Fibroblast of the aortic adventitia (primary cell): ENCODE measurements at regions not wholly inside any gene's neighbourhood (a gene's known extent, or its start where the extent isn't known, plus 50 kb on each side); places are given as distances from the start of the nearest gene placed in this dataset.
"Not testable (repeated sequence)": the region's sequence is repeated elsewhere in the genome, so short reads cannot be mapped to it uniquely, and the experiment has no call there.

ENCODE experiments used
- DNase-seq: peaks from one replicate; pipeline ENCODE4 v3.0.0-alpha.2; 2010; ENCODE audit warnings: low read depth
- H3K4me3 ChIP-seq: 2 replicates; pipeline ENCODE4 v1.5.1; 2011; ENCODE audit warnings: low read depth, mild to moderate bottlenecking, control low read depth, low read length, moderate library complexity
- TF ChIP-seq, protein P1 (sequence below): IDR thresholded peaks from 2 replicates; pipeline ENCODE4 v1.5.1; 2011; ENCODE audit warnings: mild to moderate bottlenecking, low read length, control low read depth, inconsistent platforms; ENCODE audit not compliant: insufficient read depth

DNA sequence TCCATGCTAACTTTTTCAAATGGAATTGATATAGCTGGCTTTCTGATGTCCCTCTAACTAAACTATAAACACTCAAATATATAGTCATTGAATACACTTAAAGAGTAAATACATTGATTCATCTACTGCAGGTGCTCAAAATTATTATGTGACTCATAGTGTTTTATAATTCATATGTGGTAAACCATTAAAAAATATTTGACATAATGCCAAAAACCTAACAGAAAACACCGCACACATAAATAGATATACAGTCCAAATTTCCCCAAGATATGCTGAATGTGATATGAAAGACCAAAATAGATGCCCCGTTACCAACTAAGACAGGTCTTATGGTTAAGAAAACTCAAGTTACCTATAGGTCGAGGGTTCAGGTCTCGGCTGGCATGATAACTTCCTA is 171.7 kb upstream of the SEMA3E start:
- TF ChIP-seq, protein P1, sequence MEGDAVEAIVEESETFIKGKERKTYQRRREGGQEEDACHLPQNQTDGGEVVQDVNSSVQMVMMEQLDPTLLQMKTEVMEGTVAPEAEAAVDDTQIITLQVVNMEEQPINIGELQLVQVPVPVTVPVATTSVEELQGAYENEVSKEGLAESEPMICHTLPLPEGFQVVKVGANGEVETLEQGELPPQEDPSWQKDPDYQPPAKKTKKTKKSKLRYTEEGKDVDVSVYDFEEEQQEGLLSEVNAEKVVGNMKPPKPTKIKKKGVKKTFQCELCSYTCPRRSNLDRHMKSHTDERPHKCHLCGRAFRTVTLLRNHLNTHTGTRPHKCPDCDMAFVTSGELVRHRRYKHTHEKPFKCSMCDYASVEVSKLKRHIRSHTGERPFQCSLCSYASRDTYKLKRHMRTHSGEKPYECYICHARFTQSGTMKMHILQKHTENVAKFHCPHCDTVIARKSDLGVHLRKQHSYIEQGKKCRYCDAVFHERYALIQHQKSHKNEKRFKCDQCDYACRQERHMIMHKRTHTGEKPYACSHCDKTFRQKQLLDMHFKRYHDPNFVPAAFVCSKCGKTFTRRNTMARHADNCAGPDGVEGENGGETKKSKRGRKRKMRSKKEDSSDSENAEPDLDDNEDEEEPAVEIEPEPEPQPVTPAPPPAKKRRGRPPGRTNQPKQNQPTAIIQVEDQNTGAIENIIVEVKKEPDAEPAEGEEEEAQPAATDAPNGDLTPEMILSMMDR: no peak
- H3K4me3 ChIP-seq: no peak overlapping the region
- no peak for DNase-seq

DNA sequence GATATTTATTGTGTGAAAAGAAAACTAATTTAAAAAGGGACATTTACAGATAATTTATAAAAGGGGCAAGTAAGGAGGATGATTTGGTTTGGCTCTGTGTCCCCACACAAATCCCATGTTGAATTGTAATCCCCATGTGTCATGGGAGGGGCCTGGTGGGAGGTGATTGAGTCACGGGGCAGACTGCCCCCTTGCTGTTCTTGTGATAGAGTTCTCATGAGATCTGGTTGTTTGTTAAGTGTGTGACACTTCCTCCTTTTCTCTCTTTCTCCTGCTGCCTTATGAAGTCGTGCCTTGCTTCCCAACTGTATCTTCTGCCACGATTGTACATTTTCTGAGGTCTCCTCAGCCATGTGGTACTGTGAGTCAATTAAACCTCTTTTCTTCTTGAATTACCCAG is 171.0 kb upstream of the SEMA3E start:
- no peak overlapping the region for H3K4me3 ChIP-seq
- DNase-seq: no peak
- TF ChIP-seq, protein P1: no peak

DNA sequence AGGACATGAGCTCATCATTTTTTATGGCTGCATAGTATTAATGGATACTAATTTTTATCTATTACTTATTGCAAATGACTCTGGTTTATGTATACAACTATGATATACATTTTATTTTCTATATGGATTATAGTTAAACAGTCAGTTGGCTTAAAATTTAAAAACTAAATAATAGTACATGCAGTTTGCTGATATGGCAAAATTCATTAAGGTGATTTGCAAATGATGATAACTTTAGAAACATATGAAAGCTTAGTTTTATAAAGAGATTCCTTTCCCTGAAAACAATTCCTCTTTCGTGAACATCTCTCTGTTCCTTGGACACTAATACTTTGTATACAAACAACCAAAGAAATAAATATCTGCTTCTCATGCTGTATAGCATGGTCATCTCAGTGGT is 165.5 kb upstream of the SEMA3E start:
- no peak for DNase-seq
- H3K4me3 ChIP-seq: no peak overlapping the region
- TF ChIP-seq, protein P1: no peak

DNA sequence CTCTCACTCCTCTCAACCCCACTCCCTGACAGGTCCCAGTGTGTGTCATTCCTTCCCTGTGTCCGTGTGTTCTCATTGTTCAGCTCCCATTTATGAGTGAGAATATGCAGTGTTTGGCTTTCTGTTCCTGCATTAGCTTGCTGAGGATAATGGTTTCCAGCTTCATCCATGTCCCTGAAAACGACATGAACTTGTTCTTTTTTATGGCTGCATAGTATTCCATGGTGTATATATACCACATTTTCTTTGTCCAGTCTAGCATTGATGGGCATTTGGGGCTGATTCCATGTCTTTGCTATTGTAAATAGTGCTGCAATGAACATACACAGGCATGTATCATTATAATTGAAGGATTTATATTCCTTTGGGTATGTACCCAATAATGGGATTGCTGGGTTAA is 163.6 kb upstream of the SEMA3E start:
- DNase-seq, H3K4me3 ChIP-seq: not testable (repeated sequence)

DNA sequence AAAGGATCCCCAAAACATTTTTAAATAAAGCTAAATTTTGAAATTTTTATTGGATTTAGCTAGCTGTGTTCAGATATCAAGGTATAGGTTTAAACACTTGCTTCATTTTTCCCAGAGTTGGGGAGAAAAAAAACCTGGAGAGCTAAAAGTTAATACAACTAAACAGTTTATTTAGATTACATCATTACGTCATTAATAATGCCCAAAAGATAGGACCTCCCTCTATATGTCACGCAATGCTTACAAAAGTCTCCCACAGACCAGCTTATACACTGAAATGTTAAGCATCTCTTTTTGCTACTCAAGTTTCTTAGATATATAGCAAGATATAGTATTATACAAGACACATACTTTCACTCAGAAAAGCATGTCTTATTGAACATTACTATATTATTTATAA is 160.0 kb upstream of the SEMA3E start:
- H3K4me3 ChIP-seq: no peak overlapping the region
- DNase-seq: no peak
- TF ChIP-seq, protein P1: no peak

DNA sequence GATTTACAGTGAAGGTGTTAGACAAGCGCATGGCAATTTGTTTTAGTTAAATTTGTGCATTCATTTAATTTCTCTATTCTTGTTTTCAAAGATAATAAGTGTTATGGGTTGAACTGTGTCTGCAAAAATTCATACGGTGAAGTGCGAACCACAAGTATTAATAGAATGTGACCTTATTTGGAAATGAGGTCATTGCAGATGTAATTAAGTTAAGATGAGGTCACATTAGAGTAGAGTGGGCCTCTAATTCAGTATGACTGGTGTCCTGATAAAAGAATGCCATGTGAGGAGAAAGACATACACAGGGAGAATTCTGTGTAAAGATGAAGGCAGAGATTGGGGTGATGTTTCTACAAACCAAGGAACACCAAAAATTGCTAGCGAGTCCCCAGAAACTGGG is 158.8 kb upstream of the SEMA3E start:
- DNase-seq: no peak
- TF ChIP-seq, protein P1: no peak
- H3K4me3 ChIP-seq: no peak overlapping the region

DNA sequence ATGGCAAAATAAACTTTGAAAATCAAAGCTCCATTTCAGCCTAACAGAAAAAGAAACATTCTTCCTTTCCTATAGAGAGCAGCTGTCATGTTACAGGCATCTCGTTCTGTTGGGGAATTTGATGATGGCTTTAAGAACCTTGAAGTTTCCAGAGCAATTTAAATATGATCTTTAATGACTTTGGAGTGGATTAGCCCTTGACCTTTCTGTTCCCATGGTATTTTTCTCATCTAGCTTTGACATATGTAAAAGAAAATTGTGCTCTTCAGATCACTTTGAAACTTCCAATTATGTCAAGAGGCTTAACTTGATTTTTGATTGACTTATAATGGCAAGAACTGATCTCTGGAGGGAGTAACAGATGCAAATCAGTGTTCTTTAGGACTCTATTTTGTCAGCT is 157.6 kb upstream of the SEMA3E start:
- DNase-seq: no peak
- no peak overlapping the region for H3K4me3 ChIP-seq
- TF ChIP-seq, protein P1: no peak

DNA sequence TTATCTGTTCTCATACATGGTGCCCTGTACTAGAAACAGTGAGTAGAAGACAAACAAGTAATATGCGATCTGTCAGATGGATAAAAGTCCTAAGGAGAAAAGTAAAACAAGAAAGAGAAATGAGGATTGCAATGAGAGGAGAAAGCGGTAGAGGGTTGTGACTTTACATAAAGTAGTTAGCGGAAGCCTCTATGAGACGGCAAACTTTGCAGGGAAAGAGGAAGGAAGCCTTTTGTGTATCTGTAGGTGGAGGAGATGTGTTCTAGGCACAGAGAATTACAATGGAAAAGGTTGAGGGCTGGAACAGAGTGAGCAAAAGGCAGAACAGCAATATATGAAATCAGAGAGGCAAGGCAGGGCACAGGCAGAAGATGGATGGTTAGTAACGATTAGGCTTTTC is 150.4 kb upstream of the SEMA3E start:
- TF ChIP-seq, protein P1: no peak
- no peak overlapping the region for H3K4me3 ChIP-seq
- no peak for DNase-seq
